GM12873 (cell line): ENCODE measurements at regions not wholly inside any gene's neighbourhood (a gene's known extent, or its start where the extent isn't known, plus 50 kb on each side); places are given as distances from the start of the nearest gene placed in this dataset.

Source experiments
- CTCF ChIP-seq: IDR thresholded peaks from 2 replicates; pipeline ENCODE4 v1.5.1; 2012; ENCODE audit warnings: low read depth, mild to moderate bottlenecking, moderate library complexity, low read length, control low read depth; ENCODE audit not compliant: insufficient read depth; ENCODE audit errors: missing control alignments

GRCh38 chr15:70385711-70386110 lies 288.0 kb upstream of the TLE3 start:
- TF ChIP-seq CTCF, result no peak

- no peak for TF ChIP-seq CTCF
These were observed 287.3 kb upstream of the TLE3 start for GRCh38 chr15:70385052-70385451.

GRCh38 chr15:70383856-70384255 lies 286.1 kb upstream of the TLE3 start:
- no peak for TF ChIP-seq CTCF

GRCh38 chr15:70382762-70383458 lies 285.2 kb upstream of the TLE3 start:
- TF ChIP-seq CTCF, result no peak

GRCh38 chr15:70382009-70382749 lies 284.5 kb upstream of the TLE3 start:
- TF ChIP-seq CTCF, result no peak

GRCh38 chr15:70379938-70380883 lies 282.5 kb upstream of the TLE3 start:
- no peak for TF ChIP-seq CTCF

- TF ChIP-seq CTCF, result no peak
These were observed 281.4 kb upstream of the TLE3 start for GRCh38 chr15:70379134-70379533.
